HCT116 (cell line): ENCODE measurements at regions not wholly inside any gene's neighbourhood (a gene's known extent, or its start where the extent isn't known, plus 50 kb on each side); places are given as distances from the start of the nearest gene placed in this dataset.

ENCODE experiments used
- ATAC-seq: fragments of 200-7000 bp; cut with Tn5 transposase; 2 replicates; pipeline ENCODE4 v1.9.1; 2020; ENCODE audit warnings: mild to moderate bottlenecking, moderate library complexity
- BruUV-seq: library from RNA; stranded (reverse); fragments of 400-500 nt; replicated peaks from 2 replicates; lab custom pipeline; 2021; lab: Mats Ljungman, UMichigan
- CTCF ChIA-PET: fragments of 300-600 bp; sonication (Branson Sonifier 250); formaldehyde crosslinking; loops from one replicate; lab custom pipeline; 2021; ENCODE audit warnings: antibody characterized with exemption; lab: Charles Lee
- POLR2A ChIA-PET: fragments of 300-600, 350-600 bp; sonication (Branson Sonifier 250); formaldehyde crosslinking; loops from one replicate; lab custom pipeline; 2021; ENCODE audit warnings: antibody characterized with exemption; lab: Charles Lee
- RAD21 ChIA-PET, 2 experiments: fragments of 300-600 bp; sonication (Branson Sonifier 250); formaldehyde crosslinking; loops; one replicate each; lab custom pipeline; 2023; ENCODE audit warnings: low total read pairs in 2 of 2; ENCODE audit not compliant: uncharacterized antibody in 2 of 2, unreplicated experiment in 2 of 2, low non-redundant PET in 1 of 2; lab: Charles Lee
- DNase-seq: peaks from one replicate; pipeline ENCODE4 v3.0.0-alpha.2; 2010; ENCODE audit warnings: low read depth, low spot score
- H2AFZ ChIP-seq: fragments of 200-600 bp; shearing (Covaris generic), sonication (generic); 2 replicates; pipeline ENCODE4 v1.6.1; 2017; ENCODE audit warnings: low read depth, mixed run types, mixed read lengths, antibody characterized with exemption, low read length; ENCODE audit not compliant: poor library complexity, severe bottlenecking
- H3K27ac ChIP-seq: 2 replicates; pipeline ENCODE4 v1.5.1; 2012; ENCODE audit warnings: low read depth, low read length
- H3K27me3 ChIP-seq: fragments of 200-600 bp; sonication (generic); 2 replicates; pipeline ENCODE4 v1.6.1; 2016; ENCODE audit warnings: mixed run types, low read length, mixed read lengths; ENCODE audit not compliant: insufficient read depth
- H3K36me3 ChIP-seq, 2 experiments: fragments of 200-500 bp in 1 of 2; fragments of 200-600 bp in 1 of 2; sonication (Bioruptor generic) in 1 of 2; sonication (generic) in 1 of 2; 2 replicates each; pipeline versions ENCODE4 v1.5.1 to v1.6.1; 2014 to 2016; ENCODE audit warnings: low read length in 2 of 2, inconsistent platforms in 1 of 2, mixed read lengths in 1 of 2, mixed run types in 1 of 2; ENCODE audit not compliant: insufficient read depth in 2 of 2, control insufficient read depth in 1 of 2
- H3K4me1 ChIP-seq, 2 experiments: fragments of 200-600 bp in 1 of 2; sonication (generic) in 1 of 2; 2 replicates each; pipeline versions ENCODE4 v1.5.1 to v1.6.1; 2012 to 2017; ENCODE audit warnings: low read length in 2 of 2, inconsistent platforms in 1 of 2, mild to moderate bottlenecking in 1 of 2, mixed read lengths in 1 of 2, mixed run types in 1 of 2, moderate library complexity in 1 of 2; ENCODE audit not compliant: insufficient read depth in 2 of 2, control insufficient read depth in 1 of 2
- H3K4me2 ChIP-seq: fragments of 200-600 bp; sonication (generic); 2 replicates; pipeline ENCODE4 v1.6.1; 2017; ENCODE audit warnings: mixed run types, low read length, mixed read lengths
- H3K4me3 ChIP-seq, 2 experiments: fragments of 200-600 bp in 1 of 2; sonication (generic) in 1 of 2; replicated peaks in 1 of 2; 2 replicates each; pipeline ENCODE4 v1.5.1; 2011 to 2016; ENCODE audit warnings: low read length in 2 of 2, control low read depth in 1 of 2, low read depth in 1 of 2, mild to moderate bottlenecking in 1 of 2, mixed read lengths in 1 of 2, mixed run types in 1 of 2
- H3K79me2 ChIP-seq: fragments of 200-600 bp; sonication (generic); 2 replicates; pipeline ENCODE4 v1.6.1; 2017; ENCODE audit warnings: mild to moderate bottlenecking, mixed run types, low read length, moderate library complexity, mixed read lengths; ENCODE audit not compliant: insufficient read depth
- H3K9ac ChIP-seq: fragments of 200-600 bp; sonication (generic); 2 replicates; pipeline ENCODE4 v1.6.1; 2016; ENCODE audit warnings: low read length, mixed read lengths
- H3K9me2 ChIP-seq: fragments of 200-600 bp; sonication (generic), shearing (Covaris generic); 2 replicates; pipeline ENCODE4 v1.6.1; 2017; ENCODE audit warnings: mixed run types, mild to moderate bottlenecking, moderate library complexity; ENCODE audit not compliant: insufficient read depth
- H3K9me3 ChIP-seq, 2 experiments: fragments of 200-500 bp in 1 of 2; fragments of 200-600 bp in 1 of 2; sonication (Bioruptor generic) in 1 of 2; sonication (generic) in 1 of 2; 2 replicates each; pipeline ENCODE4 v1.6.1; 2014 to 2017; ENCODE audit warnings: low read length in 2 of 2, mixed read lengths in 2 of 2, inconsistent platforms in 1 of 2, low read depth in 1 of 2, mild to moderate bottlenecking in 1 of 2, mixed run types in 1 of 2, moderate library complexity in 1 of 2; ENCODE audit not compliant: control insufficient read depth in 1 of 2, insufficient read depth in 1 of 2
- H4K20me1 ChIP-seq: fragments of 200-600 bp; sonication (generic), shearing (Covaris generic); 2 replicates; pipeline ENCODE4 v1.6.1; 2017; ENCODE audit warnings: mixed run types, mild to moderate bottlenecking, moderate library complexity; ENCODE audit not compliant: insufficient read depth
- CBX3 ChIP-seq: IDR thresholded peaks from 2 replicates; pipeline ENCODE4 v1.6.1; 2012; ENCODE audit warnings: low read depth
- CEBPB ChIP-seq: IDR thresholded peaks from 2 replicates; pipeline ENCODE4 v1.6.1; 2012; ENCODE audit warnings: low read depth
- ELF1 ChIP-seq: IDR thresholded peaks from 2 replicates; pipeline ENCODE4 v1.6.1; 2012; ENCODE audit warnings: low read depth, borderline replicate concordance
- EZH2 ChIP-seq: fragments of 200-600 bp; sonication (generic); IDR thresholded peaks from 2 replicates; pipeline ENCODE4 v1.6.1; 2017; ENCODE audit warnings: antibody characterized with exemption, mixed run types
- JUND ChIP-seq: IDR thresholded peaks from 2 replicates; pipeline ENCODE4 v1.6.1; 2012
- POLR2AphosphoS5 ChIP-seq: IDR thresholded peaks from 2 replicates; pipeline ENCODE4 v1.6.1; 2011; ENCODE audit warnings: mild to moderate bottlenecking, low read depth, low read length, moderate library complexity
- SIN3A ChIP-seq: IDR thresholded peaks from 2 replicates; pipeline ENCODE4 v1.6.1; 2012; ENCODE audit warnings: low read depth
- SP1 ChIP-seq: IDR thresholded peaks from 2 replicates; pipeline ENCODE4 v1.6.1; 2012; ENCODE audit warnings: low read depth
- TCF7L2 ChIP-seq: IDR thresholded peaks from 2 replicates; pipeline ENCODE4 v1.7.0; 2011; ENCODE audit warnings: borderline replicate concordance, inconsistent platforms; ENCODE audit not compliant: insufficient read depth, insufficient read length; ENCODE audit errors: extremely low read depth
- ZNF274 ChIP-seq: fragments of 200-500 bp; sonication (Bioruptor generic); IDR thresholded peaks from 2 replicates; pipeline ENCODE4 v1.6.1; 2014; ENCODE audit warnings: mild to moderate bottlenecking, low read depth, low read length, inconsistent platforms
- intact Hi-C: fragments of 100-400 bp; cut with micrococcal nuclease; formaldehyde crosslinking; loops from 2 replicates; pipeline ENCODE4 v1.10.0; 2022
- TF ChIP-seq, protein P1 (sequence below), 3 experiments: fragments of 200-600 bp in 1 of 3; sonication (generic) in 1 of 3; IDR thresholded peaks in 2 of 3; conservative IDR thresholded peaks in 1 of 3; 2 replicates each; pipeline ENCODE4 v1.5.1; 2012 to 2017; ENCODE audit warnings: low read depth in 2 of 3, low read length in 2 of 3, antibody characterized with exemption in 1 of 3, borderline replicate concordance in 1 of 3, control low read depth in 1 of 3, mild to moderate bottlenecking in 1 of 3, mixed read lengths in 1 of 3, mixed run types in 1 of 3, moderate library complexity in 1 of 3; ENCODE audit not compliant: insufficient read depth in 1 of 3

DNA sequence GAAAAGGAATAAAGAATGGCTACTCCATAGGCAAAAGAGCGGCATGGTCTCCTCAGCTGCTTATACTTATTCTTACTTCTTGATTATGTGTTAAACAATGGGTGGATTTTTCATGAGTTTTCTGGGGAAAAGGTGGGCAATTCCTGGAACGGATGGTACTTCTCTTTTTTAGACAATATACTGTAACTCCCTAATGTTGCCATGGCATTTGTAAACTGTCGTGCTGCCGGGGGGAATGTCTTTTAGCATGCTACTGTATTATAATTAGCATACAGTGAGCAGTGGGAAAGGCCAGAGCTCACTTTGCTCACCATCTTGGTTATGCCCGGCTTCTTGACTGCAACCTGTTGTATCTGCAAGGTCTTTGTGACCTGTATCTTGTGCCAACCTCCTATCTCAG is 372.1 kb upstream of the AKR1E2 start:
- Histone ChIP-seq H3K9ac (no peak overlapping the region), H3K27me3 (no peaks in the 10 kb centered on the region), H3K79me2 (no peaks in the 10 kb centered on the region), H2AFZ (no peak overlapping the region), H3K27ac (no peak overlapping the region), H3K36me3 (no peaks in the 10 kb centered on the region), H4K20me1 (no peaks in the 10 kb centered on the region), H3K9me3 (no peaks in the 10 kb centered on the region), H3K4me3 (no peak overlapping the region), H3K9me2 (no peaks in the 10 kb centered on the region), H3K4me2 (no peak overlapping the region), H3K4me1 (no peaks in the 10 kb centered on the region)
- ATAC-seq (no peak), DNase-seq (no peak)
- RAD21 ChIA-PET = no interaction called here
- TF ChIP-seq SIN3A = no peak
- TF ChIP-seq CEBPB = no peak
- no peak for TF ChIP-seq CBX3
- no peak for TF ChIP-seq ELF1
- TF ChIP-seq JUND = no peak
- no peak for TF ChIP-seq ZNF274
- CTCF ChIA-PET = no interaction called here
- intact Hi-C loops = no loop called here
- BruUV-seq = no TSS peak
- POLR2A ChIA-PET = no interaction called here

DNA sequence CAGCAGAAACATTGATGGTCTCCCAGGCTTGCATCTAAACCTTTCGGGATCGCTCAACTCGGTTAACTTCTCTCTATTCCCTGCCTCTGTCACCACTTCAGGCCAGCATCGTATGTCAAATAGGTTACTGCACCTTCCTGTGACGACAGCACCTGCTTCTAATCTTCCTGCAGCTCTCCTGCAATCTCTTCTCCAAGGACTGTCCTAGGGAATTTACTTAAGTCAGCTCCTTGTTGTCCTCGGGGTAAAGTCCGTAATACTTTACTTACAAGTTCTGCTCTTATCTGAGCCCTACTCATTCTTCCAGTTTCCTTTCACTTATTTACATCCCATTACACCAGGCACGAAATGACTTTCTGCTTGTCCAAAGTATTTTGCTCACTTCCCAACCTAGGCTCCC is 372.7 kb upstream of the AKR1E2 start:
- RAD21 ChIA-PET = no interaction called here
- DNase-seq (no peak), ATAC-seq (no peak)
- no peak overlapping the region for H3K4me2 ChIP-seq
- CTCF ChIA-PET = no interaction called here
- H3K9me2 ChIP-seq = no peaks in the 10 kb centered on the region
- TF ChIP-seq SP1 (no peak), EZH2 (no peak), TCF7L2 (no peak), POLR2AphosphoS5 (no peak), JUND (no peak)
- TF ChIP-seq, protein P1, sequence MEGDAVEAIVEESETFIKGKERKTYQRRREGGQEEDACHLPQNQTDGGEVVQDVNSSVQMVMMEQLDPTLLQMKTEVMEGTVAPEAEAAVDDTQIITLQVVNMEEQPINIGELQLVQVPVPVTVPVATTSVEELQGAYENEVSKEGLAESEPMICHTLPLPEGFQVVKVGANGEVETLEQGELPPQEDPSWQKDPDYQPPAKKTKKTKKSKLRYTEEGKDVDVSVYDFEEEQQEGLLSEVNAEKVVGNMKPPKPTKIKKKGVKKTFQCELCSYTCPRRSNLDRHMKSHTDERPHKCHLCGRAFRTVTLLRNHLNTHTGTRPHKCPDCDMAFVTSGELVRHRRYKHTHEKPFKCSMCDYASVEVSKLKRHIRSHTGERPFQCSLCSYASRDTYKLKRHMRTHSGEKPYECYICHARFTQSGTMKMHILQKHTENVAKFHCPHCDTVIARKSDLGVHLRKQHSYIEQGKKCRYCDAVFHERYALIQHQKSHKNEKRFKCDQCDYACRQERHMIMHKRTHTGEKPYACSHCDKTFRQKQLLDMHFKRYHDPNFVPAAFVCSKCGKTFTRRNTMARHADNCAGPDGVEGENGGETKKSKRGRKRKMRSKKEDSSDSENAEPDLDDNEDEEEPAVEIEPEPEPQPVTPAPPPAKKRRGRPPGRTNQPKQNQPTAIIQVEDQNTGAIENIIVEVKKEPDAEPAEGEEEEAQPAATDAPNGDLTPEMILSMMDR (IDR thresholded peaks at IDR 0.05 in 2 of 3, conservative IDR thresholded peaks at IDR 0.05 in 1 of 3; ENCODE audit: borderline replicate concordance in 1 of 3, insufficient read depth in 1 of 3, low read depth in 2 of 3, low read length in 2 of 3) = no peak
- no peaks in the 10 kb centered on the region for H3K4me1 ChIP-seq
- intact Hi-C loops = no loop called here
- no peaks in the 10 kb centered on the region for H3K36me3 ChIP-seq
- H4K20me1 ChIP-seq = no peaks in the 10 kb centered on the region
- POLR2A ChIA-PET = no interaction called here
- no peak overlapping the region for H3K9ac ChIP-seq
- H3K27ac ChIP-seq = no peak overlapping the region
- no peaks in the 10 kb centered on the region for H3K79me2 ChIP-seq
- H2AFZ ChIP-seq = no peak overlapping the region
- H3K27me3 ChIP-seq = no peaks in the 10 kb centered on the region
- BruUV-seq = no TSS peak
- H3K4me3 ChIP-seq = no peak overlapping the region
- no peaks in the 10 kb centered on the region for H3K9me3 ChIP-seq
